Middle frontal gyrus (tissue), 1 donor: ENCODE measurements at regions not wholly inside any gene's neighbourhood (a gene's known extent, or its start where the extent isn't known, plus 50 kb on each side); places are given as distances from the start of the nearest gene placed in this dataset.

ENCODE experiments used
- DNase-seq: peaks from one replicate; pipeline ENCODE4 v3.0.0-alpha.2; 2015; ENCODE audit warnings: low spot score; ENCODE audit errors: extremely low spot score

DNA sequence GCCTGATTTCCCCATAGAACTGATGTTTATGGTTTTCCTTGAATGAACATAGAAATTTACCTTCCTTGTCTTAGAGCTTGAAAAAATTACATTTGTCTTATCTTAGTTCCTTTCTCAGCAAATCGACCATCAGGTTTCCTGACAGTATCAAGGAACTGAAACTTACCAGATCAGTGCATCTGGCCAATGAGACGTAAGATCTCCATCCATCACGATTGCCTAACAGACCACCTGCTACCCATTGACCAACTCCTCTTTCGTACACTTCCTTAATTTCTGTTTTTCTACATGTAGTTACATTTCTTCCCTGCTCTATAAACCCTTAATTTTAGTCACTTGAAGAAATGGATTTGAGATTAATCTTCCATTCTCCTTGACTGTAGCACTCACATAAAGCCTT lies 57.4 kb upstream of the TMPRSS15 start:
- DNase-seq = no peak

DNA sequence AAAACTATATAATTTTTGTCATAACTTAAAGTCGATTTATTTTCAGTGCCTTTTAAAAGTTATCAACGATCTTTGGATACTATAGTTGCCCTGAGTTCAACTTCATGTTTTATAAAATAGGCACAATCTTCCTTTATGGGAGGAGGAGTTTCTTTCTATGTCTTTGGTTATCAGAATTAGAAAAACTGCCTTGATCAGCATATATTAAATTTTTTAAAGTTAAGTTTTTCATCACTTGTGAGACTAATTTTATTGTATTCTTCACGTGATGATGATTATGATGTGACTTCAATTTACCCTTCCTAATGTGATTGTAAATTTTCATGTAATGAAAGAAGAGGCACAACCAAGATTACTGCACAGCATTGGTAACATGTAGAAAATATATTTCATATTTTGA lies 58.2 kb upstream of the TMPRSS15 start:
- DNase-seq = no peak

DNA sequence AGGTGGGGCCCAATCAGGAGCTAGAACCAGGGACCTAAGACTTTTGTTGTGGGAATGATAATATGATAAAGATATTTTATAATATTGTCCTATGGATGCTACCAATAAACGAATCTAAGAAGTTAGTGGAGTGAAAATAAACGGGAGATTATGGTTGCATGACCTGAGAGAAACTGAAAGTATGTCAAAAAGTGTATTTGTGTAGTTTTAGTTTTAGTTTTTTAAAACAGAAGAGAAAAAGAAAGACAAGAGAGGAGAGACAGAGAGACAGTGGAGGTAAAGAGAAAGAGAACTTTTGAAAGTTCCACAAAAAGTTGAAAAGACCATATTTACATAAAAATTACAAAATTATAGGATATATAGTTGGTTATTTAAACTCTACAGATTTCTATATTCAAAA lies 64.1 kb upstream of the TMPRSS15 start:
- no peak for DNase-seq

DNA sequence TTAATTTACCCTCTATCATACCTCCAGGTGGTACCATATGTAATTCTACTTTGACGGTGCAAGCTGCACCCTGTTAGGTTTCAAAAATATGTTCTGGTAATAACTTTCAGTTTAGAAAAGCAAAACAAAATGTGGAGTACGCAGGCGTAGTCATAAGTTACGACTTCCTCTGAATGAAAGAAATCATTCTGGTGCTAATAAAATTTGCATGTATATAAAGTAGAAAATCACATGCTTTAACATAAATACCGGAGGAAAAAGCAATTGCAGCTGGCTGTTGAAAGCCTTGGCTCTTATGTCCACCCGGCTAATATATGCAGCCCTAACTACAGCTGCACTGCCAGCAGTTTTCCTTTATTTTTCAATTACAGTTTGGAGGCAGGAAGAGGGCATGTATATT lies 65.2 kb upstream of the TMPRSS15 start:
- no peak for DNase-seq

DNA sequence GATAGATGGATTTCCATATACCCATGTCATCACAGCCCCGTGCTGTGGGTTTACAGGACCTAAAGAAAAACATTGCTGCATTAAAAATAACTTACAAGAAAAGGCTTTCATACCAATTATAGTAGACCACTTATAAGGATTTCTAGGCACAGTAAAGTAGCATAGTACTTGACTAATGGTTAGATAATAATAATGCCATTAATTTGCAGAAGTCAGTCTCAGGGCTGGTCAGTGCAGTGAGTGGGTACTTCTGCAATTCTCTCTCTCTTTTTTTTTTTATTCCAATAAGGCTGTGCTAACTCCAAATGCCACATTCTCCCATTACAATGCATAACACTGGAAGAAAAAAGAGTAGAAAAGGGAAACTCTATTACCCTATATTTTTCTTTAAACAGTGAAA lies 73.1 kb upstream of the TMPRSS15 start:
- DNase-seq = no peak

DNA sequence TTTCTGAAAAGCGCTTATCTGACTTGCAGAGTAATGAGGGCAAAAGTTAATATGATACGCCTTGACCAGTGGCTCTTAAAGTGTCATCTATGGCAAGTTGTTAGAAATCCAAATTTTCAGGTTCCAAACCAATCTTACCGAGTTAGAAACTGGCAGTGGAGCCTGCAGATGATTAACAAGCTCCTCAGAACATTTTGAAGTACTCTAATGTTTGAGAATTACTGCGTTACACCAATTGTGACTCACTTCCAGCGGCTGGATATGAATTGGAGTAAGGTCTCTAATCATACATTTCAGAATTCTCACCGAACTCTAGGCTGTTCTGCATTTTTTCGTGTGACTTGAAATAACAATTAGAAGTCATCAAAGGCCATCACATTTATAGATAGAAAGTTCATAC lies 73.5 kb upstream of the TMPRSS15 start:
- no peak for DNase-seq

DNA sequence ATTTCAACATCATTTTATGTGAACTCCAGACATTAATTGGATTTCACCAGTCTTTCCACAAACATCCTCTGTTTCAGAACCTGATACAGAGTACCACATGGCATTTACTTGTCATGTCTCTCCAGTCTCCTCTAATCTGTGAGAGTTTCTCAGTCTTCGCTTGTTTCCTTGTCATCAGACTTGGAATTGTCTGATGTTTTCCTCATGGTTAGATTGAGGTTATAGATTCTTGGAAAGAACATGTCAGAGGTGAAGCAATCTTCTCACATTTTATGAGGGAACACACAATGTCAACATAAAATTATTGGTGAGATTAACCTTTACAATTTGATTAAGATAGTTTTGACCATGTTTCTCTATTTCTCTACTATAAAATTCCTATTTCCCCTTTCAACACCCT lies 74.9 kb upstream of the TMPRSS15 start:
- no peak for DNase-seq

DNA sequence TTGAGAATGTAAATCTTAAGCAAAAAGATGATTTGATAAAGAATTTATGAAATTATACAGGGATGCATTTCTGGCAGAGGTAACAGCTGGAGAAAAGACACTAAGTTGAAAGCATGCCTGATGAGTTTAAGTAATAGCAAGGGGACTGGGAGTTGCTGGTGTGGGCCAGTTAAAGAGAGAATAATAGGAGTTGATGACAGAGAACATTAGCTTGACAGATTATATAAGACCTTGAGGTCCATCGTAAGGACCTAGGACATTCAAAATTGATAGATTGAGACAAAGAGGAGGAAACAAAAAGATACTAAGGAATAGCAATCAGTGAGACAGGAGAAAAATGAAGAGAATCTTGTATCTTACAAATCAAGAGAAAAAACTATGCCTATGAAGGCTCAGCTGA lies 84.7 kb upstream of the TMPRSS15 start:
- DNase-seq = no peak

DNA sequence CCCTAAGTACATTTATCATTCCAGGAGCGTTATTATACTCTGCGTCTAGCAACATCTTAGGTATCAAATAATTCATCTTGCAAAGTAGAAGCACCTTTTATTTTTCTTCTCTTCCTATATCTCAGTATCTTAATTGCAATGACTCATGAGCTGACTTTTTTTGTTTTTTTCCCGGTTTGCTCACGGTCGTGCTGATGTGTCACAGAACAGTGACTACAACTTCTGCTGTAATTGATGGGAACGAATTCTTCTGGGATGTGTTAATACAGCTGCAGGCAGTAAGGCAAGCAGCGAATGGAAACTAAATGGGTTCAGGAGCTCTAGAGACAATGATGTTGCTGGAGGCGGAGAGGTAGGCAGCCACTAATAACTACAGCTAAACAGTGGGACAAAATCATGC lies 89.8 kb upstream of the TMPRSS15 start:
- no peak for DNase-seq

DNA sequence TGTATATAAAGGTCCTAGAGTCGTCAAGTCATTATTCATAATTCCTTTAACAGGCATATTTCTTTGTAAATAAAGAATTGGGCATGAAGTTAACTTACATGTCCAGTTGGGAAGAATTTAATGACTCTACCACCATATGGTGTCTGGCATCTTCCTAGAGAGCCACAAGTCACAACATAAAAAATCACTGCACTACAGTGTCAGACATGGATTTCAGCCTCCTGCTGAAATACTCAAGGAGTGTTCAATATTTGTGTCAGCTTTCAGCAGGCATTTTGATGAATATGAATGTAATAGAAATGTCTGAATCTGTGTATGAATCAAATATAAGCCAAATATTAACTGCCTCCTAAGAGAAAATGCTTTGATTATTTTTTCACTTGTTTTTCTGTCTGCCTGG lies 91.9 kb upstream of the TMPRSS15 start:
- no peak for DNase-seq

DNA sequence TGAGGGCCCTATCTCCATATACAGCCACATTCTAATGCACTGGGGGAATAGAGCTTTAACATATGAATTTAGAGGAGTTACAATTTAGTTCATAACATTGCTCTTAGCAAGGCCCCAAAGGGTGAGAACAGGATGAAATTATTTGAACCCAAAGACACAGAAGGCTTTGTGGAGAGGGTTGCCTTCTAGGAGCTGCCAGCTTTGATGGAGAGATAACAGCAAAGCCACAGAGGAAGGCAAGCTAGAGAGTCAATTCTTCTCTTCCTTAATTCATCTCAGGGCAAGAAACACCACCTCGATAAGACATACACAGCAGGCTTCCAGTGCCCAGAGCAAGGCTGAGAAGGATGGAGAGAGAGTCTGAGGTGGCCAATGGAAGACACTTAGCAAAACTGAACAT lies 94.8 kb upstream of the TMPRSS15 start:
- DNase-seq = no peak

DNA sequence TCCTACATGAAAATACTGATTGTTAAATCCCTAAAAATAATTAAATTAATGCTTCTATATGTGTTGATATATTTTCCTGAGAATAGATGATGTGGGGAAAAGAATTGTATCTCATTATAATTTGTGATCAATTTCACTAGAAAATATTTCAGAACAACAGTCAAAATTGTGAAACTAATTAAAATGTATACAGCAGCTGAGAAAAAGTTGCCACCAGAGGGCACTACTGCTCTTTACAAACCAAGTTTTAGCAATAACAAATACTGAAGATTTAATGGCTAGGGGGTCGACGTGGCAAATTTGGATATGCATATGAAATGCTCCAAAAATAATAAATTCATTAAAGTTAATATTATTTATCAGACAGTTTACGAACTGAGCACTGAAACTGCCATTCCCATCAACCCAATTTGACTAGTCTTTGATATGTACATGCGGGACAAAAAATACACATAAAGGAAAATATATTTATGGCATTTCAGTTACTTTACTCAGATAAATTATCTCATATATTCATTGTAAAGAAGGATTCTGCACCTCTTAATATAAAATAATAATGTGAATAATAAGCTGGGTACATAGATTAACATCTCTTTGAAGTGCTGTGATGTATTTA lies 96.3 kb upstream of the TMPRSS15 start:
- no peak for DNase-seq

DNA sequence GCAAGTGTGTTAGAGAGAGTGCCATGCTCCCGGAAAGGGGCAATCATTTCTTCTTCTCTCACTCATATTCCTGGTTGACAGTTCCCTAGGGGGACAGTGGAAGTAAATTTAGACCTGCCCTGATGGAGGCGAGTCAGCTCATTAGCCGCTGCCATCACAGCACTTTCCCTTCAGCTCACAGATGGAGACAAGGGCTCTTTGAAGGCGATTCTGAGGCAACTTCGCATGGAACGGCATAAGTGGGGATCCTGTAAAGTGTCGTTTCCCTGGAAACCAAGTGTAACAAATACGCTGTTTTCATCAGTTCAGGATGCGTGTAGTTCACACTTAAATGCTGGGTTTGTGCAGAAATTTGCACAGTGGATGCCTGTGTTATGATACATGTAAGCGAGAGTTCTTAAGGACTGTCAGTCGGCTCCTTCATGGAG lies 114.5 kb upstream of the TMPRSS15 start:
- DNase-seq = no peak

DNA sequence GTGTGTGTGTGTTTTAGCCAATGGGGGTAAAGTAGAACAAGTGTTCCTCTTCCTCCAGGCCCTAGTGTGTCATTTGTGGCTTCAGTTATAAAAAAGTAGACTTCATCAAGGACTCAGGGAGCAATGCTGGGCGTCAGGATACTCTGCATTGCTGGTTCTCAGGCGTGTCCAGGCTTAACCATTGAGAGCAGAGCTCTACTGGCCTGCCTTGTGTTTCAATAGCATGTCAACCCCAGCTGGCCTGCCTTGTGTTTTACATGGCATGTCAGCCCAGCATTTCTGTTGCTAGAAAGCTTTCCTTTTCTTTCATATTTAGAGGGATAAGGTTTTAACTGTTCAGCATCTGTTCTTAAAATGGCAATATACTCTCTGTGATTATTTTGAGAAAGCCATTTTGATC lies 117.6 kb upstream of the TMPRSS15 start:
- DNase-seq = no peak

DNA sequence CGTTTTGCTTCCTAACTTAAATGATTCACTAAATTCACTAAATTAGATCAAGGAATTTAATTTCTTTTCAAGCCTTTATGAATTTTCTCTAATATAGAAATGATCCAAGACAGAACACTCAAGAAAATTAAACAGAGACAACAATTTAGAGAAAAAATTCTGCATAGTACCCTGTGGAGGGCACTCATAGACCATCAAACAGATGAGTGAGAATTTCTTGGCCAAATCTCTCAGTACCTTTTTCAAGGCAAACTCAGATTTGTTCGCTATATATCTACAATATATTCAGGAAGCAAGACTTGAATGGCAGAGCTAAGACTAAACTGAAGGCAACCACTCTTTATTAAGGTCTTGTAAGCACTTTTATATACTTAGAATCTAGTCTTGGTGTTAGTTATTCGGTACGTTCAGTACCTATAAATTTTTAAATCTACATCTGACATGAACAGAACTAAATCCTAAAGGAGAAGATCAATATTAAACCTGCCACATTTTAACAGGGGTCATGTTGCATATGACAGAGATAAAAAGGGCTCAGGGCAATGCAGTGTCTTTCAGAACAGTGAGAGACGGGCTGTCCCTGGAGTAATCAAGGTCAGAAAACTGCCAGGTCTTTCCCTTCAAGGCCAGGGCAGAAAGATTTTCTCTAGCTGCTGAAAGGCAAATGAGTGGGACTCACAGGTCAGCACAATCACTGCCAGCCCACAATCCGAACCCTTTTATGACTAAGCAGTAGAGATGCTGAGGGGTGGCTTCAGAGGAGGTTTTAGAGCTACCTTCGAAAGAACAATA lies 118.8 kb upstream of the TMPRSS15 start:
- DNase-seq = no peak

DNA sequence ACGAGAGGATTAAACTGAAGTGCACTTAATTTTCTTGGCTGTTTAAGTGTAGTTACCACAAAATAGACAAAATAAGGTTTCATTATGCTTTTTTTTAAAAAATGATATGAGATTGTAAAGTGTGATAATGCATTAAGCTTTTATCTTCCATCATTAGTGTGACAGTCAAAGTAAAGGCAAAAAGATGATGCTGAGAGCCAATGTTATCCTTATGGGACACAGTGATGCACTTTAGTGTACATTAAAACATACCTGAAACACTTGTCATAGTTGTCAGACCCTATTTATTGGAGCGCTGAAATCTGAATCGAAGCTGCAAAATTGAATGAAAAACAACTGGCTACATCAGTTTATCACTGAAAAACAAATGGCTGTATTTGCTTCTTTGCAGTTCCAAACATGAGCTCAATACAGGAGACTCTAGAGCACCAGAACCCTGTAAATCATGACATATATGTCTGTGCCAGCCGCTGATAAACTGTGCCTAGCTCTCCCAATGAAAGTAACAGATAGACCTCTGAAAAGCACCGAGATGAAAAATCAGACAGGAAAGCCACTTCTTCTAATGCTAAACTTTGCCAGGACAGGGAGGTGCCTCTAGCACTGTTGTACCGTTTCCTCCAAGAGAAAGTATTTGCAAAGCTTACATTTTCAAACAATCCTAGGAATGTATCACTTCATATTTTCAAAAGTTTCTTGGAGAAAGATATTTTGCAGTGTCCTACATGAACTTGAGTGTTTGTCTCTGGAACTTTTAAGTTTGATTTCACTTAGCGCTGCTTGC lies 120.7 kb upstream of the TMPRSS15 start:
- DNase-seq = no peak

DNA sequence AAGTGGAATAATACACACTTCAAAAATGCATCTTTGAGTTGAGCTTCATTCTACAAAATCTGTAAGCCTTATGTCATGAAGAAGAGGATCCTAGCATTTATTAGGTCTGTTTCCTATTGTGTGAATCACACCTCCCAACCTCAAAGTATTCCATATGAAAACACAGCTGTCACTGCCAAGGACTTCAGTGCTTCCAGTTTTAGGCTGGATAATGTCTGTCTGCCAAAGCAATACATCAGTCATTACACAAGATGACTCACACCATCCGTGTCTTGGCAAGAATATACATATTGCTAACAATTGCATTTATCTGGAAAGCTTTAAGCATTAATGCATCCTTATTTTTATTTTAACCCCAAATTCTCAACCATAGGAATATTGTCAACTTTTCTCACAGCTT lies 125.7 kb upstream of the TMPRSS15 start:
- DNase-seq = no peak

DNA sequence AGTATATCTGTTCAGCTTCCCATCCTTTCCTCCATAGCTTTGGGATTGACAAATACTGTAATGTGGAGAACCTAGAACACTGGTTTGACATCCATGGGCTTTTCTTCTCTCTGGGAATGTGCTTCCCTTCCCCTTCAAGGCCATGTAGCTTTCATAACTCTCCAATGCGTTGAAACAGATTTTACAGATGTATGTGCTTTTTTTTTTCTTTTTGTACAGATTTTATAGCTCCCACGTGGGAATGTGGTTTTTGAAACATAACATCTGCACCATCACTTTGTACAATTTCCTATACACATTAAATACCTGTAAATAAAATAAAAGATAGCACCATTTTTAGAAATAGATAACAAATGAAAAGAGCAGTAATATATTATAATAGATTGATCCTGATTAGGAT lies 138.5 kb upstream of the TMPRSS15 start:
- DNase-seq = no peak

DNA sequence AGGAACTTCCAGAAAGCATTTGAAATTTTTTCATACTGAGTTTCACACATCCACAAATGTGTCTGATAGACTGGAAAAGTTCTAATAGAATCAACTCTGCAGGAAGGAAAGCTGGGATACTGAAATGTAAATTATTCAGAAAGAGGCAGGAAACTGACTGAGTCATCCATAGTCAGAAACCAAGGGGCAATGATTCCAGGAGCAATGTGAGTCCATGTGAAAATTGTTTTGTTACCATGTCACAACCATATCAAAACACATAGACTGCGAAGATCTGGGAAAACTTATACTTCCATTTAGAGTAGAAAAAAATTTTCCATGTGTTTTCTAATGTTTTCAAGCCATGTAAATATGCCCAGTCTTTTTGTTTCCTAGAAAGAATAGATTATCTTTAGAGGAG lies 142.3 kb upstream of the TMPRSS15 start:
- no peak for DNase-seq

DNA sequence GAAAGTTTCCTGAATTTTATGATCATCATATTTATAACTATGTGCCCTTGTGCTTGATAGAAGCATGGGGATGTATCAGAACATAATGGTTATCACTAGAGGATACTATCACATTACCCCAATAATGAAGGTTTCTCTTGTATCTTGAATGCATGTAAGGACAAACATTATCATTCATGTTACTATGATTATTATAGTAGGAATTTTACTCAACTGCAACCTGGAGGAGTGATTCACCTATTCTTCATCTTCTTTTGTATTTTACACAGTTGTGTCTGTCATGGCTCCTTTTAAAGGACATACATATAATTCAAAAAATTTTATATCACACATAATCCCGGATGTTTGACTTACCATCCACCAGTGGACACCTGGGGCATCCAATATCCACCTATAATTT lies 143.8 kb upstream of the TMPRSS15 start:
- no peak for DNase-seq

DNA sequence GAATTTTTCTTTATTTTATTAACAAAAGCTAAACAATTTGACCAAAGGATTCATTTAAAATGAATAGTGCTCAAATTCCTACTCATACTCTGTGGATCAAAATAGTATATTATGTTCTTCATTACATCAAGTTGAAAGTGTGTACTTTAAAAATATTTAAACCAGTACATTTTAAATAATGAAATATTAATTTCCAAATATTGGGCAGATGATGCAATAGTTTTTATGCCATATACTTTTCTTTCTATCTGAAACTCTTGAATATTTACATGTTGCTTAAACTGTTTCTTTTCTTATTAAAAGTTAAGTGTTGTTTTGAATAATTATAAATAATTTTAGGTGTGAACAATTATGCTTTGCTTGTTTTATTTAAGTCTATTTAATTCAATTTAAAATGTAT lies 144.7 kb upstream of the TMPRSS15 start:
- DNase-seq = no peak

DNA sequence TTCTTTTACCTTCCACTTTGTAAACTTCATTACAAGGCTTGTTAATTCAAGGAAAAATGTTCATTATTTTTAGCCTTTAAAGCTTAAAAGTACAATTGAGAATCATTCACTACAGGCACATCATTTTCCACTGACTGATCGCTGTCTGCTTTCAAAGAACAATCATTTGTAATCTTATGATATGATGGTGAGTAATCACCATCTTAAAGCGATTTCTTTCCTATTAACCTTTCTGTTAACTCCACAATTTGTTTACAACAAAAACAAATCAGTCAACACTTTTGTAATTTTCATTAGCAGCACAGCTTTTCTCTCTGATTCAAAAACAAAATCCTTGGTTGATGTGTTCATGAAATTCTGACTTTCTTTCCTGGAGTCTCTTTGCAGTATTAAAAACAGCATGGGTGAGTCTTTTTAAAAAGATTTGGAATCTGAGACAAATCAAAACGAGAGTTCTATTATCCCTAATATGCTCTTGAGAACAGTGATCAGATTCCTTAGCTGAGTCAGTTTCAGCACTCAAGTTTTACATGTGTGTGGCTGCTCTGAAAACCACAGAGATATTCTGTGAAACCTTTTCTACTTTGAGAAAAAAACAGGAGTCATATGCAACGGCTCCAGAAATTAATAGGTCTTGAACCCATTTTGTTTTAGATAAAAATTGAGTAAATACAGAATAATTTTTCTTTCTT lies 145.8 kb upstream of the TMPRSS15 start:
- no peak for DNase-seq
